Esophagus muscularis mucosa (tissue), 4 donors: ENCODE measurements at regions not wholly inside any gene's neighbourhood (a gene's known extent, or its start where the extent isn't known, plus 50 kb on each side); places are given as distances from the start of the nearest gene placed in this dataset.

Experiments
- DNase-seq: peaks from one replicate; pipeline ENCODE4 v3.0.0-alpha.2; 2017; ENCODE audit errors: extremely low spot score
- H3K27ac ChIP-seq, 4 donors: fragments of 200-600 bp; sonication (generic); replicated peaks in 1 of 4; 1 replicate in 3 of 4; 2 replicates in 1 of 4; pipeline ENCODE4 v1.5.1; 2016 to 2019; ENCODE audit warnings: mild to moderate bottlenecking in 1 of 4
- H3K27me3 ChIP-seq, 4 donors: fragments of 200-600 bp; sonication (generic); one replicate each; pipeline versions ENCODE4 v1.5.1 to v1.6.0; 2016 to 2019
- H3K36me3 ChIP-seq, 4 donors: fragments of 200-600 bp; sonication (generic); one replicate each; pipeline ENCODE4 v1.5.1; 2016 to 2019
- H3K4me1 ChIP-seq, 4 donors: fragments of 200-600 bp; sonication (generic); one replicate each; pipeline ENCODE4 v1.5.1; 2016 to 2019
- H3K4me3 ChIP-seq, 4 donors: fragments of 200-600 bp; sonication (generic); 1 replicate in 2 of 4; 2 replicates in 2 of 4; pipeline ENCODE4 v1.5.1; 2016 to 2019; ENCODE audit warnings: mild to moderate bottlenecking in 4 of 4, moderate library complexity in 1 of 4
- H3K9me3 ChIP-seq, 4 donors: fragments of 200-600 bp; sonication (generic); 1 replicate in 3 of 4; 2 replicates in 1 of 4; pipeline ENCODE4 v1.5.1; 2016 to 2019
- CTCF ChIP-seq, 3 experiments: fragments of 200-600 bp in 2 of 3; fragments of 450-650 bp in 1 of 3; sonication (generic) in 2 of 3; IDR thresholded peaks; one replicate each; pipeline ENCODE4 v1.5.1; 2017 to 2019; ENCODE audit warnings: antibody characterized with exemption in 3 of 3, mild to moderate bottlenecking in 2 of 3, moderate library complexity in 1 of 3
- EP300 ChIP-seq: sonication (generic); formaldehyde crosslinking; IDR thresholded peaks from one replicate; pipeline ENCODE4 v1.6.1; 2017; ENCODE audit warnings: antibody characterized with exemption
- POLR2A ChIP-seq: fragments of 450-650 bp; IDR thresholded peaks from one replicate; pipeline ENCODE4 v1.6.1; 2017; ENCODE audit warnings: antibody characterized with exemption, moderate library complexity, mild to moderate bottlenecking, low read depth
- POLR2AphosphoS5 ChIP-seq, 2 donors: sonication (generic); formaldehyde crosslinking; IDR thresholded peaks; one replicate each; pipeline ENCODE4 v1.6.1; 2017; ENCODE audit warnings: antibody characterized with exemption in 2 of 2
- WGBS: methylation state at CpG from one replicate; pipeline ENCODE4 v1.1.5; 2018; 5-methylcytosine and 5-hydroxymethylcytosine counted together
- intact Hi-C: fragments of 100-400 bp; cut with DNase I; formaldehyde crosslinking; loops from one replicate; pipeline ENCODE4 v1.15.1; 2023

- TF ChIP-seq POLR2AphosphoS5 (IDR thresholded peaks at IDR 0.05) (no peak), CTCF (IDR thresholded peaks at IDR 0.05) (no peak), EP300 (no peak), POLR2A (no peak)
- Histone ChIP-seq H3K27ac (no peak overlapping the region), H3K4me3 (no peak overlapping the region), H3K9me3 (no peaks in the 10 kb centered on the region), H3K36me3 (no peaks in the 10 kb centered on the region), H3K4me1 (peaks cover 0 to 3% (median 0%) of the 10 kb centered on the region in 4 donors), H3K27me3 (no peaks in the 10 kb centered on the region)
- DNase-seq: no peak
- intact Hi-C loops: no loop called here
Observed at GRCh38 chr5:91954136-91954535, 571.0 kb upstream of the ARRDC3 start.

GRCh38 chr5:91950328-91950727 lies 567.2 kb upstream of the ARRDC3 start:
- intact Hi-C loops: no loop called here
- Histone ChIP-seq H3K4me1 (no peaks in the 10 kb centered on the region), H3K27me3 (no peaks in the 10 kb centered on the region), H3K27ac (no peak overlapping the region), H3K4me3 (no peak overlapping the region), H3K36me3 (no peaks in the 10 kb centered on the region), H3K9me3 (no peaks in the 10 kb centered on the region)
- 98% methylated on average over 2 of the region's 2 CpGs for WGBS
- no peak for DNase-seq
- TF ChIP-seq CTCF (IDR thresholded peaks at IDR 0.05) (no peak), EP300 (no peak), POLR2A (no peak), POLR2AphosphoS5 (IDR thresholded peaks at IDR 0.05) (no peak)

GRCh38 chr5:91946870-91947269 lies 563.8 kb upstream of the ARRDC3 start:
- intact Hi-C loops: no loop called here
- no peak for TF ChIP-seq EP300
- TF ChIP-seq POLR2AphosphoS5 (IDR thresholded peaks at IDR 0.05): no peak
- TF ChIP-seq POLR2A: no peak
- TF ChIP-seq CTCF (IDR thresholded peaks at IDR 0.05): no peak
- no peaks in the 10 kb centered on the region for H3K36me3 ChIP-seq
- no peaks in the 10 kb centered on the region for H3K9me3 ChIP-seq
- H3K4me1 ChIP-seq: no peaks in the 10 kb centered on the region
- WGBS: 75% methylated on average over 4 of the region's 4 CpGs
- no peak overlapping the region for H3K27ac ChIP-seq
- no peak for DNase-seq
- H3K4me3 ChIP-seq: no peak overlapping the region
- no peaks in the 10 kb centered on the region for H3K27me3 ChIP-seq

- Histone ChIP-seq H3K27me3 (no peaks in the 10 kb centered on the region), H3K27ac (no peak overlapping the region), H3K4me1 (no peaks in the 10 kb centered on the region), H3K4me3 (no peak overlapping the region), H3K36me3 (no peaks in the 10 kb centered on the region), H3K9me3 (no peaks in the 10 kb centered on the region)
- TF ChIP-seq POLR2AphosphoS5 (IDR thresholded peaks at IDR 0.05) (no peak), POLR2A (no peak)
- no peak for DNase-seq
- intact Hi-C loops: no loop called here
- WGBS: 79% methylated on average over 1 of the region's 1 CpG
Observed at GRCh38 chr5:91941588-91941987, 558.5 kb upstream of the ARRDC3 start.

- Histone ChIP-seq H3K4me1 (no peaks in the 10 kb centered on the region), H3K9me3 (no peaks in the 10 kb centered on the region), H3K27ac (no peak overlapping the region), H3K4me3 (no peak overlapping the region), H3K36me3 (no peaks in the 10 kb centered on the region), H3K27me3 (no peaks in the 10 kb centered on the region)
- DNase-seq: no peak
- TF ChIP-seq CTCF (IDR thresholded peaks at IDR 0.05) (no peak), POLR2A (no peak), POLR2AphosphoS5 (IDR thresholded peaks at IDR 0.05) (no peak), EP300 (no peak)
- intact Hi-C loops: no loop called here
Observed at GRCh38 chr5:91938441-91938840, 555.3 kb upstream of the ARRDC3 start.
